Neural crest cell (in vitro differentiated cells): ENCODE measurements at regions not wholly inside any gene's neighbourhood (a gene's known extent, or its start where the extent isn't known, plus 50 kb on each side); places are given as distances from the start of the nearest gene placed in this dataset.

Experiments used
- DNase-seq: peaks from one replicate; pipeline ENCODE4 v3.0.0; 2021; ENCODE audit warnings: low read depth, mixed read lengths, low spot score
- H3K27ac Mint-ChIP-seq: one replicate; pipeline ENCODE4 v1.8.0; 2021; ENCODE audit warnings: mild to moderate bottlenecking, mixed read lengths; ENCODE audit not compliant: unreplicated experiment
- H3K27me3 Mint-ChIP-seq: 2 replicates; pipeline ENCODE4 v1.8.0; 2021; ENCODE audit warnings: low read depth, mild to moderate bottlenecking, mixed read lengths
- H3K36me3 Mint-ChIP-seq: 2 replicates; pipeline ENCODE4 v1.8.0; 2021; ENCODE audit warnings: low read depth, mild to moderate bottlenecking, mixed read lengths
- H3K4me1 Mint-ChIP-seq: 2 replicates; pipeline ENCODE4 v1.8.0; 2021; ENCODE audit warnings: mixed read lengths
- H3K4me3 Mint-ChIP-seq: one replicate; pipeline ENCODE4 v1.8.0; 2021; ENCODE audit warnings: mild to moderate bottlenecking, mixed read lengths
- H3K9me3 Mint-ChIP-seq: 2 replicates; pipeline ENCODE4 v1.8.0; 2021; ENCODE audit warnings: mixed read lengths
- CTCF ChIP-seq: fragments of 200-600 bp; sonication (generic); conservative IDR thresholded peaks from 2 replicates; pipeline ENCODE4 v1.5.0; 2021; ENCODE audit warnings: antibody characterized with exemption, mild to moderate bottlenecking

GRCh38 chr4:106627051-106627450, 258.5 kb upstream of the GIMD1 start:
- Mint-ChIP-seq H3K27ac (no peak overlapping the region), H3K27me3 (no peaks in the 10 kb centered on the region), H3K4me3 (no peak overlapping the region), H3K4me1 (no peaks in the 10 kb centered on the region), H3K9me3 (no peaks in the 10 kb centered on the region), H3K36me3 (no peaks in the 10 kb centered on the region)
- no peak for DNase-seq
- TF ChIP-seq CTCF, result no peak

DNA sequence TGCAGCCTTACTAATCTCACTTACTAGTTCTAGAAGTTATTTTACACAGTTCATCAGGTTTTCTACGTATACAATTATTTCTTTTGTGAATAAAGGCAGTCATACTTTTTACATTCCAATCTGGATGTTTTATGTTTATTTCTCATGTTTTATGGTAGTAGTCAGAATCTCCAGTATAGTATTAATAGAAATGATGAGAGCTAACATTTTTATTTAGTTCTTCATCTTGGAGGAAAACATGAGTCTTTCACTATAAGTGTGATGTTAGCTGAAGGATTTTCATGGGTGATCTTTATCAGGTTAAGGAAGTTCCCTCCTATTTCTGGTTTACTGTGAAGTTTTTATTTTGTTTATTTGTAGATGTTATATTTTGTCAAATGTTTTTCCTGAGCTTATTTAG, 256.1 kb upstream of the GIMD1 start:
- H3K27me3 Mint-ChIP-seq, result no peaks in the 10 kb centered on the region
- DNase-seq, result no peak
- no peak overlapping the region for H3K27ac Mint-ChIP-seq
- no peaks in the 10 kb centered on the region for H3K36me3 Mint-ChIP-seq
- H3K9me3 Mint-ChIP-seq, result no peaks in the 10 kb centered on the region
- H3K4me1 Mint-ChIP-seq, result no peaks in the 10 kb centered on the region
- H3K4me3 Mint-ChIP-seq, result no peak overlapping the region
- no peak for TF ChIP-seq CTCF

DNA sequence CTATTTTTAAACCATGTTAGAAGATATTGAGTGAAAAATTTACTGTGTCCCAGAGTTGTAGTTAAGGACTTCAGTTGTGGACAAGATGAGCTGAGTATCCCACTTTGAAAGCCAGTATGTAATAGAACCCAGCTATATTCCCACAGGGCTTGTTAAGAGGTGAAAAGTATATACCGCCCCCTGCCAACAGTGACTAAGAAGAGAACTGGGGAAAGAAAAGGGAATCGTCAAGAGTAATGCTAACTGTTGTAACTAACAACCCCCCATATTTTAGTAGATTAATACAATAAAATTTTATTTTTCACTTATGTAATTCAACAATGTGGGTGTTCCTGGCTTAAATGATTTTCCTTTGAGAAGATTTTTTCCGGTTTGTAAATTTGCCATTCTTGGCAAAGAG, 250.4 kb upstream of the GIMD1 start:
- no peak for TF ChIP-seq CTCF
- no peaks in the 10 kb centered on the region for H3K27me3 Mint-ChIP-seq

DNA sequence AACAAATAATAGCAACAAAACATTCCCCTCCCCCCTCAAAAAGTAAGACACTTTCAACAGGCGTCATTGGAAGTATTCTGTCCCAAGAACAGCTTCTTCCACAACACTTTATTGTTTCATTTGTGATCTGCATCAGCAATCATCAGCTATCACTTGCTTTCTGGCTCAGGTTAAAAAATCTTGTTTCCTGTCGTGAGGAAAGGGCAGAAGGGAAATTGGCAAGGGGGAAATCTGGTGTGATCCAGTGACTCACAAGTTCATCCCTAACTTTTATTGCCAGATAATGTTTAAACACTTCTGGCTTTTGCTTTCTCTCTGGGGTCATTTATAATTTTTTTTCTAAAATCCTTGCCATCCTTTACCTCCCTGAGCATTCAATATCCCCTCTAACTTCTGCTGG, 247.4 kb upstream of the GIMD1 start:
- Mint-ChIP-seq H3K4me3 (no peak overlapping the region), H3K4me1 (peaks cover 13% of the 10 kb centered on the region), H3K36me3 (no peaks in the 10 kb centered on the region), H3K9me3 (peaks cover 3% of the 10 kb centered on the region), H3K27me3 (no peaks in the 10 kb centered on the region), H3K27ac (no peak overlapping the region)
- no peak for DNase-seq
- TF ChIP-seq CTCF, result no peak

More for the DNA sequence above, 250.4 kb upstream of the GIMD1 start:
- Mint-ChIP-seq H3K9me3 (no peaks in the 10 kb centered on the region), H3K27ac (no peak overlapping the region), H3K4me1 (peaks cover 13% of the 10 kb centered on the region), H3K4me3 (no peak overlapping the region), H3K36me3 (no peaks in the 10 kb centered on the region)
- no peak for DNase-seq

GRCh38 chr4:106615410-106615945, 246.9 kb upstream of the GIMD1 start:
- no peak for DNase-seq
- Mint-ChIP-seq H3K4me3 (no peak overlapping the region), H3K4me1 (peaks cover 13% of the 10 kb centered on the region), H3K27me3 (no peaks in the 10 kb centered on the region), H3K36me3 (no peaks in the 10 kb centered on the region), H3K27ac (no peak overlapping the region), H3K9me3 (peaks cover 5% of the 10 kb centered on the region)
- TF ChIP-seq CTCF, result no peak

GRCh38 chr4:106614441-106614840, 245.9 kb upstream of the GIMD1 start:
- no peak for TF ChIP-seq CTCF
- Mint-ChIP-seq H3K9me3 (peaks cover 6% of the 10 kb centered on the region), H3K27ac (no peak overlapping the region), H3K4me3 (no peak overlapping the region), H3K27me3 (no peaks in the 10 kb centered on the region), H3K4me1 (peaks cover 13% of the 10 kb centered on the region), H3K36me3 (no peaks in the 10 kb centered on the region)
- no peak for DNase-seq
